Loucy (cell line): ENCODE measurements at regions not wholly inside any gene's neighbourhood (a gene's known extent, or its start where the extent isn't known, plus 50 kb on each side); places are given as distances from the start of the nearest gene placed in this dataset.
"Not testable (repeated sequence)": the region's sequence is repeated elsewhere in the genome, so short reads cannot be mapped to it uniquely, and the experiment has no call there.

Experiments used
- H2AFZ ChIP-seq: fragments of 200-600 bp; sonication (generic); 2 replicates; pipeline ENCODE4 v1.6.0; 2016; ENCODE audit warnings: antibody characterized with exemption, mild to moderate bottlenecking, low read length, moderate library complexity
- H3F3A ChIP-seq: fragments of 200-600 bp; 2 replicates; pipeline ENCODE4 v1.6.0; 2016; ENCODE audit warnings: antibody characterized with exemption, low read depth, mild to moderate bottlenecking
- H3K27me3 ChIP-seq: fragments of 200-600 bp; sonication (generic); 2 replicates; pipeline ENCODE4 v1.6.1; 2014; ENCODE audit warnings: low read length, mild to moderate bottlenecking; ENCODE audit not compliant: insufficient read depth, poor library complexity, severe bottlenecking
- H3K36me3 ChIP-seq: fragments of 200-600 bp; sonication (generic); 2 replicates; pipeline ENCODE4 v1.6.1; 2016; ENCODE audit warnings: low read length; ENCODE audit not compliant: insufficient read depth
- H3K4me1 ChIP-seq: fragments of 200-600 bp; sonication (generic); 2 replicates; pipeline ENCODE4 v1.5.1; 2014; ENCODE audit warnings: low read length, mild to moderate bottlenecking; ENCODE audit not compliant: insufficient read depth, poor library complexity, severe bottlenecking
- H3K4me2 ChIP-seq: fragments of 200-600 bp; sonication (generic); 2 replicates; pipeline ENCODE4 v1.6.0; 2014; ENCODE audit warnings: antibody characterized with exemption, low read length, low read depth, mild to moderate bottlenecking; ENCODE audit not compliant: poor library complexity, severe bottlenecking
- H3K4me3 ChIP-seq: fragments of 200-600 bp; sonication (generic); 2 replicates; pipeline ENCODE4 v1.5.1; 2014; ENCODE audit warnings: low read length, mild to moderate bottlenecking, mixed read lengths; ENCODE audit not compliant: poor library complexity, severe bottlenecking
- H3K79me2 ChIP-seq: fragments of 200-600 bp; sonication (generic); 2 replicates; pipeline ENCODE4 v1.6.1; 2014; ENCODE audit warnings: low read length; ENCODE audit not compliant: insufficient read depth
- H3K9ac ChIP-seq: fragments of 200-600 bp; sonication (generic); 2 replicates; pipeline ENCODE4 v1.6.0; 2014; ENCODE audit warnings: mild to moderate bottlenecking, low read depth, low read length, moderate library complexity; ENCODE audit not compliant: poor library complexity, severe bottlenecking
- H3K9me2 ChIP-seq: fragments of 200-600 bp; sonication (generic); replicated peaks from 2 replicates; pipeline ENCODE4 v1.6.1; 2016; ENCODE audit warnings: low read depth, low read length, mixed read lengths
- H3K9me3 ChIP-seq: fragments of 200-600 bp; sonication (generic); 2 replicates; pipeline ENCODE4 v1.6.1; 2014; ENCODE audit warnings: mild to moderate bottlenecking, antibody characterized with exemption, low read length, low read depth; ENCODE audit not compliant: insufficient read depth
- H4K20me1 ChIP-seq: fragments of 200-600 bp; sonication (generic); 2 replicates; pipeline ENCODE4 v1.6.0; 2014; ENCODE audit warnings: antibody characterized with exemption, low read length, mild to moderate bottlenecking; ENCODE audit not compliant: insufficient read depth, poor library complexity, severe bottlenecking
- CTCF ChIP-seq: fragments of 200-600 bp; sonication (generic); conservative IDR thresholded peaks from 2 replicates; pipeline ENCODE4 v1.5.1; 2014; ENCODE audit warnings: mild to moderate bottlenecking, antibody characterized with exemption, low read length
- EZH2phosphoT487 ChIP-seq: fragments of 200-600 bp; IDR thresholded peaks from 2 replicates; pipeline ENCODE4 v1.6.1; 2018; ENCODE audit warnings: antibody characterized with exemption, mild to moderate bottlenecking, moderate library complexity, borderline replicate concordance

- Histone ChIP-seq H3K9me3 (no peaks in the 10 kb centered on the region), H2AFZ (no peak overlapping the region), H3K4me2 (no peak overlapping the region), H3K9me2 (no peaks in the 10 kb centered on the region), H3K4me3 (no peak overlapping the region), H3K4me1 (no peaks in the 10 kb centered on the region), H3K9ac (no peak overlapping the region), H3K36me3 (no peaks in the 10 kb centered on the region), H3K79me2 (no peaks in the 10 kb centered on the region), H3K27me3 (no peaks in the 10 kb centered on the region), H4K20me1 (no peaks in the 10 kb centered on the region), H3F3A (no peaks in the 10 kb centered on the region)
- TF ChIP-seq CTCF (no peak), EZH2phosphoT487 (no peak)
Observed at GRCh38 chr1:189726806-189727205, 750.9 kb downstream of the BRINP3 start.

- Histone ChIP-seq H2AFZ (no peak overlapping the region), H3F3A (no peaks in the 10 kb centered on the region), H3K9me3 (no peaks in the 10 kb centered on the region), H3K4me3 (no peak overlapping the region), H3K27me3 (no peaks in the 10 kb centered on the region), H3K36me3 (no peaks in the 10 kb centered on the region), H3K4me2 (no peak overlapping the region), H3K79me2 (no peaks in the 10 kb centered on the region), H3K4me1 (no peaks in the 10 kb centered on the region), H3K9me2 (no peaks in the 10 kb centered on the region), H3K9ac (no peak overlapping the region), H4K20me1 (no peaks in the 10 kb centered on the region)
- TF ChIP-seq CTCF (no peak), EZH2phosphoT487 (no peak)
Observed at GRCh38 chr1:189751311-189751710, 726.4 kb downstream of the BRINP3 start.

- Histone ChIP-seq H3K4me3 (no peak overlapping the region), H3K9me2 (no peaks in the 10 kb centered on the region), H3K4me1 (no peaks in the 10 kb centered on the region), H4K20me1 (no peaks in the 10 kb centered on the region), H3K9me3 (no peaks in the 10 kb centered on the region), H3K36me3 (no peaks in the 10 kb centered on the region), H3K4me2 (no peak overlapping the region), H2AFZ (no peak overlapping the region), H3K79me2 (no peaks in the 10 kb centered on the region), H3K9ac (no peak overlapping the region), H3F3A (no peaks in the 10 kb centered on the region), H3K27me3 (no peaks in the 10 kb centered on the region)
- TF ChIP-seq EZH2phosphoT487, result no peak
- TF ChIP-seq CTCF, result no peak
Observed at GRCh38 chr1:189752461-189752995, 725.1 kb downstream of the BRINP3 start.

- not testable (repeated sequence) for H3K9me3 ChIP-seq, H3K4me2 ChIP-seq, H3K79me2 ChIP-seq, H3K9ac ChIP-seq, H4K20me1 ChIP-seq, H3K9me2 ChIP-seq, H3K27me3 ChIP-seq, H2AFZ ChIP-seq, H3K4me1 ChIP-seq, H3K36me3 ChIP-seq, H3F3A ChIP-seq, H3K4me3 ChIP-seq
Observed at GRCh38 chr1:189755100-189755499, 722.6 kb downstream of the BRINP3 start.
